ENCODE measurements at regions not wholly inside any gene's neighbourhood (a gene's known extent, or its start where the extent isn't known, plus 50 kb on each side); places are given as distances from the start of the nearest gene placed in this dataset.

GRCh38 chr10:30127120-30127541 is 67.7 kb upstream of the JCAD start:
- TF ChIP-seq FOXK2 (IDR thresholded peaks at IDR 0.05) (no peak), NFRKB (IDR thresholded peaks at IDR 0.05) (no peak), BHLHE40 (IDR thresholded peaks at IDR 0.05; ENCODE audit: borderline replicate concordance) (no peak), FOXM1 (IDR thresholded peaks at IDR 0.05; ENCODE audit: borderline replicate concordance) (no peak), PKNOX1 (IDR thresholded peaks at IDR 0.05) (no peak), CTBP1 (IDR thresholded peaks at IDR 0.05; ENCODE audit: borderline replicate concordance) (no peak), ZNF384 (IDR thresholded peaks at IDR 0.05) (no peak), SP1 (IDR thresholded peaks at IDR 0.05) (no peak), FOXA1 (IDR thresholded peaks at IDR 0.05) (no peak), SUZ12 (IDR thresholded peaks at IDR 0.05) (no peak), TARDBP (IDR thresholded peaks at IDR 0.05) (no peak), HDGF (IDR thresholded peaks at IDR 0.05; ENCODE audit: borderline replicate concordance) (no peak)
